HFFc6 (cell line): ENCODE measurements at regions not wholly inside any gene's neighbourhood (a gene's known extent, or its start where the extent isn't known, plus 50 kb on each side); places are given as distances from the start of the nearest gene placed in this dataset.

Experiments used
- DNase-seq: peaks from one replicate; pipeline ENCODE4 v3.0.0-alpha.2; 2018
- H3K27ac Mint-ChIP-seq: 2 replicates; pipeline ENCODE4 v1.8.0; 2020; ENCODE audit warnings: mild to moderate bottlenecking, mixed read lengths
- H3K27me3 Mint-ChIP-seq: 2 replicates; pipeline ENCODE4 v1.8.0; 2021; ENCODE audit warnings: mild to moderate bottlenecking, moderate library complexity, mixed read lengths; ENCODE audit not compliant: insufficient read depth
- H3K36me3 Mint-ChIP-seq: 2 replicates; pipeline ENCODE4 v1.8.0; 2021; ENCODE audit warnings: low read depth, mixed read lengths
- H3K4me1 Mint-ChIP-seq: 2 replicates; pipeline ENCODE4 v1.8.0; 2020; ENCODE audit warnings: low read depth, mixed read lengths
- H3K4me3 Mint-ChIP-seq: 2 replicates; pipeline ENCODE4 v1.8.0; 2020; ENCODE audit warnings: mild to moderate bottlenecking, moderate library complexity, mixed read lengths
- H3K9me3 Mint-ChIP-seq: 2 replicates; pipeline ENCODE4 v1.8.0; 2020; ENCODE audit warnings: mild to moderate bottlenecking, mixed read lengths
- TF ChIP-seq, protein P1 (sequence below): fragments of 200-600 bp; sonication (generic); IDR thresholded peaks from 2 replicates; pipeline ENCODE4 v1.5.0; 2021; ENCODE audit warnings: antibody characterized with exemption, mild to moderate bottlenecking

DNA sequence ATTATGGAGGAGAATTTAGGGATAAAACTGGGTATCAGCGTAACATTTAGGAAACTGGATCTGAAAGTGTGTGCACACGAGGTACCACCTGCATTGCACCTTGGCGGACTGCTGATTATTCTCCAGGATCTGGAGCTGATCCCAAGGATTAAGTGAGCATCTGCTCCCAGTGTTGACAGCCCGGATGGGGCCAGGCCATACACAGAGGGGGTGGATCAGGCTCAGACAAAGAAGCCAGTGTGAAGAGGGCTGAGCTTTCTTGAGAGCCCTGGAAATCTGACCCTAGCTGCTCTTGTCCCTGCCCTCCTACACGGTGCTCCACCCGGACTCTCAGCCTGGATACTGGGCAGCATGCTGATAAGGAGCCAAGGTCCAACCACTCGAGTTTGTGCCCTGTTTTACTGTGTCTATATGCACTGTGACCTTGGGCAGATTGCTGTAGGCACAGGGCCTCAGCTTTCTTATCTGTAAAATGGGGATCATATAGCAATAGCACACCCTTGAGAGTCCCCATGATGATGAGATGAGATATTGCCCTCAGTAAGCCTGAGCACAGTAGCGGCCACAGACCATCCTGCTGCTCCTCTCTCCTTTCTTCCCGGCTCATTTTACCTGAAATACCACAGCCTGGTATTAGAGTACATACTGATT lies 396.8 kb upstream of the CELF4 start:
- Mint-ChIP-seq H3K27ac (no peak overlapping the region), H3K36me3 (no peaks in the 10 kb centered on the region; the same call in 1 of the 2 replicates), H3K4me3 (no peak overlapping the region), H3K9me3 (peaks cover 66% of the 10 kb centered on the region), H3K27me3 (no peaks in the 10 kb centered on the region), H3K4me1 (no peaks in the 10 kb centered on the region)
- DNase-seq = no peak
- TF ChIP-seq, protein P1, sequence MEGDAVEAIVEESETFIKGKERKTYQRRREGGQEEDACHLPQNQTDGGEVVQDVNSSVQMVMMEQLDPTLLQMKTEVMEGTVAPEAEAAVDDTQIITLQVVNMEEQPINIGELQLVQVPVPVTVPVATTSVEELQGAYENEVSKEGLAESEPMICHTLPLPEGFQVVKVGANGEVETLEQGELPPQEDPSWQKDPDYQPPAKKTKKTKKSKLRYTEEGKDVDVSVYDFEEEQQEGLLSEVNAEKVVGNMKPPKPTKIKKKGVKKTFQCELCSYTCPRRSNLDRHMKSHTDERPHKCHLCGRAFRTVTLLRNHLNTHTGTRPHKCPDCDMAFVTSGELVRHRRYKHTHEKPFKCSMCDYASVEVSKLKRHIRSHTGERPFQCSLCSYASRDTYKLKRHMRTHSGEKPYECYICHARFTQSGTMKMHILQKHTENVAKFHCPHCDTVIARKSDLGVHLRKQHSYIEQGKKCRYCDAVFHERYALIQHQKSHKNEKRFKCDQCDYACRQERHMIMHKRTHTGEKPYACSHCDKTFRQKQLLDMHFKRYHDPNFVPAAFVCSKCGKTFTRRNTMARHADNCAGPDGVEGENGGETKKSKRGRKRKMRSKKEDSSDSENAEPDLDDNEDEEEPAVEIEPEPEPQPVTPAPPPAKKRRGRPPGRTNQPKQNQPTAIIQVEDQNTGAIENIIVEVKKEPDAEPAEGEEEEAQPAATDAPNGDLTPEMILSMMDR = no peak

DNA sequence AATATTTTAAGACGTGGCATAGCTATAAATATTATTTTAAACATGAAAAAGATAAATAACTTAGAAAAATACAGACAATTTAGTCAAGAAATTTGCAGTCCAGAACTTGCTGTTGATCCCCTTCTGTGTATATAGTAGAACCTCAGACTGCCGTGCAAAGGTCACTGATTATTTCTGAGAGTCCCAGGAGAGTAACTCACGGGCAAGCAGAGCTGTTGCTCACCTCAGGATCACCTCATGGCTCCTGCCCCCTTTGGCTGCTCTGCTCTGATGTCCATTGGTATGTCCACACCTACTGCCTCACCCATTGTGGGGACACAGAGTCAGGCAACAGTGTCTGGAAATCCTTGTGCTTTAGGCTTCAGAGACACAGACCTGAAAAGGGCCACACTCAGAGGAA lies 392.9 kb upstream of the CELF4 start:
- Mint-ChIP-seq H3K27ac (no peak overlapping the region), H3K4me1 (no peaks in the 10 kb centered on the region), H3K9me3 (peaks cover 67% of the 10 kb centered on the region), H3K27me3 (peaks cover 1% of the 10 kb centered on the region; the same call in 1 of the 2 replicates), H3K36me3 (no peaks in the 10 kb centered on the region; the same call in 1 of the 2 replicates), H3K4me3 (no peak overlapping the region)
- TF ChIP-seq, protein P1 = no peak
- no peak for DNase-seq

DNA sequence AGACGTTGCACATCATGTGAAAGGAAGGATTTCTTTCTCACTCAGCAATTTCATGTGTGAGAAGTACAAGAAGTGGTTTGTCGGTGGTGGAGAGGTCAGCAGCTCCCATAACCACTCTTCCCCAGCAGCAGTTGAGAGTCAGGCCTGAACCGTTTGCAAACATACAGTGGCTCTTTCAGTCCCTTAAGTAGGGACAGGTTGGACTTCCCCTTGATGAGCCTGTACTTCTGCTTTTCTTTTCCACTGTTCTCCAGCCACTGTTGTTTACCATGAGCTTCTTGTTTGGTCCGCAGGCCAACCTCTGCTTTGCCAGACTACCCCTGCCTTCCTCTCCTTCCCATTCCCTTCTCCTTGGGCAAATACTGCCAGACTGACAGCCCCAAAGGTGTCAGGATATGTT lies 391.3 kb upstream of the CELF4 start:
- TF ChIP-seq, protein P1 = no peak
- peaks cover 69% of the 10 kb centered on the region for H3K9me3 Mint-ChIP-seq
- no peak overlapping the region for H3K4me3 Mint-ChIP-seq
- H3K4me1 Mint-ChIP-seq = no peaks in the 10 kb centered on the region
- H3K27me3 Mint-ChIP-seq = peaks cover 1% of the 10 kb centered on the region; the same call in 1 of the 2 replicates
- no peak for DNase-seq
- H3K36me3 Mint-ChIP-seq = no peaks in the 10 kb centered on the region; the same call in 1 of the 2 replicates
- no peak overlapping the region for H3K27ac Mint-ChIP-seq

DNA sequence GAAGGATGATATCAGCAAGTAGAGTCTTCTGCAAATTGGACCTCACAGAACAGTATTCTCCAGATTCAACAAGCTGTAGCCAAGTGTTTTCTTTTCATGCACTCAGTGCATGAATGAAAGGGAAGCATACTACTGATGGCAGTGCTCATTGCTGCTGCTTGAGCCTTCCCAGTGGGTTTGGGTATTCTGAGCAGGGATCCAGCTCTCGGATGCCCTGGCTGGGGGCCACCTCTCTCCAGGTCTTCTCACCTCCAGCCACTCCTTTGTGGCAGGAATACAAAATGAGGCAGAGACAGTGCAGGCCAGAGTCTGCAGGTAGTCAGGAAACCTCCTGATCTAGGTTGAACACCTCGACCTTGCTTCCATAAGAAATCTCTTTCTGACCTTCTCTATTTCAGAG lies 390.4 kb upstream of the CELF4 start:
- TF ChIP-seq, protein P1 = no peak
- Mint-ChIP-seq H3K27me3 (peaks cover 1% of the 10 kb centered on the region; the same call in 1 of the 2 replicates), H3K4me3 (no peak overlapping the region), H3K36me3 (no peaks in the 10 kb centered on the region; the same call in 1 of the 2 replicates), H3K9me3 (peaks cover 73% of the 10 kb centered on the region), H3K4me1 (no peaks in the 10 kb centered on the region), H3K27ac (no peak overlapping the region)
- DNase-seq = no peak

DNA sequence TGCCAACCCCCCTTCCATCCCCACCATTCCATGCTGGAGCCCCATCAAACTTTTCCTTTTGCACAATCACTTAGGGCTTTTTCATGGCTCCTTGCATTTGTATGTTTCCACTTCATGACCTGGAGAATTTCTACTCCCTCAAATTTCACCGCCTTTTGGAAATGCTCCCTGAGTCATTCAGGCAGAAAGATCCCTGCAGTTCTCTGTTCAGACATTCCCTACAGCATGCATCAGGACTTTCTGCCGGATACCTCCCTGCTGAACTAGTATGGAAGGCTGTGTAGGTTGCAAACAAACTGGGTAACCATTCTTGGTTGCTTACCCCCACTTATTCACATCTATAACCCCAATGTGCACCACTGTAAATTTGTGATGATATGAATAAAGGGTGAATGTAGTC lies 389.6 kb upstream of the CELF4 start:
- H3K9me3 Mint-ChIP-seq = peaks cover 68% of the 10 kb centered on the region
- H3K27me3 Mint-ChIP-seq = peaks cover 1% of the 10 kb centered on the region; the same call in 1 of the 2 replicates
- no peak overlapping the region for H3K27ac Mint-ChIP-seq
- no peaks in the 10 kb centered on the region; the same call in 1 of the 2 replicates for H3K36me3 Mint-ChIP-seq
- TF ChIP-seq, protein P1 = no peak
- H3K4me3 Mint-ChIP-seq = no peak overlapping the region
- no peak for DNase-seq
- no peaks in the 10 kb centered on the region for H3K4me1 Mint-ChIP-seq
